Upper lobe of left lung (tissue), 6 donors: ENCODE measurements at regions not wholly inside any gene's neighbourhood (a gene's known extent, or its start where the extent isn't known, plus 50 kb on each side); places are given as distances from the start of the nearest gene placed in this dataset.

Experiments
- ATAC-seq, 2 donors: fragments of 200-7000 bp; cut with Tn5 transposase; one replicate each; pipeline ENCODE4 v1.9.1; 2022; ENCODE audit warnings: mild to moderate bottlenecking in 2 of 2, moderate library complexity in 2 of 2; ENCODE audit not compliant: low FRiP score in 2 of 2
- DNase-seq, 2 donors: peaks; one replicate each; pipeline ENCODE4 v3.0.0-alpha.2; 2019 to 2020
- H3K27ac ChIP-seq, 4 donors: fragments of 200-600 bp; sonication (generic); one replicate each; pipeline ENCODE4 v1.5.1; 2016 to 2019
- H3K27me3 ChIP-seq, 4 donors: fragments of 200-600 bp; sonication (generic); one replicate each; pipeline ENCODE4 v1.5.1; 2017 to 2019
- H3K36me3 ChIP-seq, 4 donors: fragments of 200-600 bp; sonication (generic); one replicate each; pipeline ENCODE4 v1.5.1; 2016 to 2019
- H3K4me1 ChIP-seq, 4 donors: fragments of 200-600 bp; sonication (generic); one replicate each; pipeline ENCODE4 v1.5.1; 2018 to 2019
- H3K4me3 ChIP-seq, 4 donors: fragments of 200-600 bp; sonication (generic); one replicate each; pipeline ENCODE4 v1.5.1; 2017 to 2019; ENCODE audit warnings: mild to moderate bottlenecking in 2 of 4, moderate library complexity in 1 of 4
- H3K9me3 ChIP-seq, 4 donors: fragments of 200-600 bp; sonication (generic); one replicate each; pipeline ENCODE4 v1.5.1; 2018 to 2019
- CTCF ChIP-seq, 6 experiments: fragments of 450-650 bp in 4 of 6; fragments of 200-600 bp in 2 of 6; sonication (generic) in 2 of 6; IDR thresholded peaks; one replicate each; pipeline ENCODE4 v1.5.1; 2016 to 2019; ENCODE audit warnings: antibody characterized with exemption in 6 of 6
- EP300 ChIP-seq, 4 donors: sonication (generic); formaldehyde crosslinking; IDR thresholded peaks; one replicate each; pipeline ENCODE4 v1.5.1; 2017; ENCODE audit warnings: antibody characterized with exemption in 4 of 4, control low read depth in 2 of 4
- POLR2A ChIP-seq, 4 donors: fragments of 450-650 bp; IDR thresholded peaks; one replicate each; pipeline ENCODE4 v1.5.1; 2016 to 2017; ENCODE audit warnings: antibody characterized with exemption in 4 of 4, mild to moderate bottlenecking in 2 of 4
- POLR2AphosphoS5 ChIP-seq, 2 donors: sonication (generic); formaldehyde crosslinking; IDR thresholded peaks; one replicate each; pipeline ENCODE4 v1.5.1; 2017; ENCODE audit warnings: antibody characterized with exemption in 2 of 2
- WGBS, 2 donors: methylation state at CpG; one replicate each; pipeline ENCODE4 v1.1.5; 2017 to 2018; 5-methylcytosine and 5-hydroxymethylcytosine counted together
- donor health status: DM: no; HTN: no; CAD: no; lungs with moderate emphysema.
- donor health status: DM: no; HTN: yes; CAD: no; lungs with severe emphysema.

DNA sequence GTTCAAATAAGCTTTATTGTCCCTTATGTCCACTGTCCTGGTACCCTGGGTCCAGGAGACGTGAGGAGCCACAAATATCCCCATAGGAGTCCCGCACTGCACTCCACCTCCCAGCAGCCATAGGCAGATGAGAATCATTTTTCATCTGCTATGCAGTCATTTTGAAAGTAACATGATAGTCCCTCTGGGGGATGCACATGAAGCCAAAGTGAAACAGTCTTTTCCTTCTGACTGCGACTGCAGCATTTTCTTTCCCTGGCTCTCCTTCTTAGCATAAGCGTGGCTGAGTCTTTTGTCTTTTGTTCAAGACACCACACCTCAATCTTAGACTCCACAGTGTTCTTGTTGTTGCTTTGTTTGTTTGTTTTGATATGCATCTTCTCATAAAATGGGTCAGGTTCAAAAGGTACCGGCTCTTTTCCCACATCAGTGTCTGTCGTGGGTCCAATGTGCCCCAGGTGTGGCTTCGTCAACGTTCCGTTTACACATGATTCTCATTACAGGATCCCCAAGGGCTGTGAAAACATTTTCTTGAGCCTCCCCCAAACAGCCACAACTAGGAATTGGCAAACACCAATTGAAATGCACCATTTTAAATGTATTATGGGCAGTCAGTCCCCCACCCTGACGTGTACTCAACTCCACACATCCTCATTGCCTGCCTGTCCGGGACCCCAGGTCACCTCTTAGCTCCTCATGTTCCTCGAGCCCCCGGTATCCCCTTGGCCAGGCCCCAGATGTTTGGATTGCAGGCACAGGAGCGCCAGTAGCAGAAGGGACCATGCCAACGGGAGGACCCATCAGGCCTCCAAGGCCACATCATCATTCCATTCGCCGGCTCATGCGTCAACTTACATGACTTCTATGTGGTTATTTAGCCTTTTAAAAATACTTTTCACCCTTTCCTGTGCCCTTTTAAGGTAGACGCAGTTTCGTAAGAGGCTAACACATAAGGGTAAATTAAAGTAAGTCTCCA lies 237.8 kb upstream of the DAPK1 start:
- H3K4me1 ChIP-seq = no peaks in the 10 kb centered on the region
- H3K4me3 ChIP-seq = no peak overlapping the region
- H3K9me3 ChIP-seq = no peaks in the 10 kb centered on the region
- TF ChIP-seq CTCF (IDR thresholded peaks at IDR 0.05) (no peak), EP300 (IDR thresholded peaks at IDR 0.05) (no peak), POLR2AphosphoS5 (IDR thresholded peaks at IDR 0.05) (no peak), POLR2A (IDR thresholded peaks at IDR 0.05) (no peak)
- ATAC-seq = peak in 1 of 2 donors; percentile 54
- H3K27ac ChIP-seq = no peak overlapping the region
- 82 to 90% methylated on average over 20 of the region's 20 CpGs for WGBS, 2 donors
- no peaks in the 10 kb centered on the region for H3K27me3 ChIP-seq
- H3K36me3 ChIP-seq = no peaks in the 10 kb centered on the region
- no peak for DNase-seq

GRCh38 chr9:87263291-87263690 lies 234.4 kb upstream of the DAPK1 start:
- Histone ChIP-seq H3K36me3 (no peaks in the 10 kb centered on the region), H3K27me3 (no peaks in the 10 kb centered on the region), H3K27ac (no peak overlapping the region), H3K9me3 (no peaks in the 10 kb centered on the region), H3K4me1 (no peaks in the 10 kb centered on the region), H3K4me3 (no peak overlapping the region)
- DNase-seq (no peak), ATAC-seq (no peak)
- TF ChIP-seq POLR2A (IDR thresholded peaks at IDR 0.05) (no peak), EP300 (IDR thresholded peaks at IDR 0.05) (no peak), CTCF (IDR thresholded peaks at IDR 0.05) (no peak), POLR2AphosphoS5 (IDR thresholded peaks at IDR 0.05) (no peak)
- WGBS, 2 donors = 77 to 81% methylated on average over 9 of the region's 9 CpGs

DNA sequence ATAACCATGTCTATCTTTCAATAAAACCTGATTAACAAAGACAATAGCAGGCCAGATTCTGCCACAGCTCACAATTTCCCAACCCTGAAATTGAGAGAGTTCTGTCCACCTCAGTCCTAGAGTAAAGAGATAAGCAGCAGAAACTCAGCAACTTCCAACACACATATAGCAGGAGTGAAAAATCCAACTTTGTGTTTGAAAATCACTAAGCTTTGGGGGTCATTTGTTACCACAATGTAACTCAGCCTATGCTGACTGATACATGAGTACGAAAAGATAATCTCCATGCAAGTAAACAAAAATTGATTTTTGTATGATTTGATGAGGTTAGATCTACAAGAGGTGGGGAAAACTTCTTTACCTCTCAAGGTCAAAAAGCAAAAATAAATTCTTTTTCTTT lies 231.0 kb upstream of the DAPK1 start:
- H3K9me3 ChIP-seq = no peaks in the 10 kb centered on the region
- no peak for TF ChIP-seq POLR2AphosphoS5 (IDR thresholded peaks at IDR 0.05)
- no peak for TF ChIP-seq POLR2A (IDR thresholded peaks at IDR 0.05)
- WGBS, 2 donors = 95 to 97% methylated on average over 1 of the region's 1 CpG
- no peaks in the 10 kb centered on the region for H3K27me3 ChIP-seq
- peaks cover 6 to 11% (median 7%) of the 10 kb centered on the region in 4 donors for H3K4me1 ChIP-seq
- DNase-seq (no peak), ATAC-seq (no peak)
- H3K4me3 ChIP-seq = no peak overlapping the region
- H3K27ac ChIP-seq = no peak overlapping the region
- H3K36me3 ChIP-seq = no peaks in the 10 kb centered on the region

DNA sequence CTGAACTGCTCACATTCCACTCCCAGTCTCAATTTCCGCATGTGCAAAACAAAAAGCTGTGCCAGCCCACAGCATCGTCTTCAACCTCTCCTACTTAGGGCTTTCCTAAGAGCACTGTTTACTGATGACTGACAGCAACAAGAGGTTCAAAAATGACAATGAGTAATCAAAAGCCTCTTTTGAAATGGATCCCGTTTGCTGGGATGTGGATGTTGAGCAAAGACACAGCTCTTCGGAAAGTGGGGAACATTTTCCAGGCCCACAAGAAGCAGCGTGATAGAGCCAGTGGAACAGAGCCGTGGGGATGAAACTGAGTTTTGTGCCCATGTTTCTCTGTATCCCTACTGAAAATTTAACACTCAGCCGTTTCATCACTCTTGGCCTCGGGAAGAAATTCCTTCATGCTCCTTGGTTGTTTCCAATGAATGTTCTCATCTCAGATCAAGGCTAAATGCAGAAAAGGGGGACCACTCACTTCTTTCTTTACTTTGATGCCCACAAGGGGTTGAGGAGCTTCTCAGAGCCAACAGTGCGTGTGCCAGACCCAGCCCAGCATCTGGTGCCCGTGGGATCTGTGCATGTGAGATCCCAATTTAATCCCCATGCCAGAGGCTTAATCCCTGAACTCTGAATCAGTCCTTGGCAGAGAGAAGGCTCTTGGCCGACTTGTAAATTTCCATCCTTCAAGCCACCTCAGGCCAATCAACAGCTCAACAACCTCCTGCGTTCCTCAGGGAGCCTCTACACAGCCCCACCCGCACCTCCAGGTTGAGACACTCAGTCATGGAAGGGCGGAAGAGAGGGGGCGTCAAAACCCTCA lies 230.2 kb upstream of the DAPK1 start:
- Histone ChIP-seq H3K27me3 (no peaks in the 10 kb centered on the region), H3K27ac (peak overlapping the region in 1 of 4 donors; percentile 19), H3K4me3 (no peak overlapping the region), H3K36me3 (no peaks in the 10 kb centered on the region), H3K9me3 (no peaks in the 10 kb centered on the region), H3K4me1 (peaks cover 6 to 11% (median 7%) of the 10 kb centered on the region in 4 donors)
- DNase-seq = no peak
- 83 to 89% methylated on average over 12 to 15 of the region's 15 CpGs for WGBS, 2 donors
- ATAC-seq = peak in 1 of 2 donors; percentile 82
- no peak for TF ChIP-seq EP300 (IDR thresholded peaks at IDR 0.05)
- TF ChIP-seq CTCF (IDR thresholded peaks at IDR 0.05) = no peak
- no peak for TF ChIP-seq POLR2A (IDR thresholded peaks at IDR 0.05)
- no peak for TF ChIP-seq POLR2AphosphoS5 (IDR thresholded peaks at IDR 0.05)
